ENCODE measurements at regions not wholly inside any gene's neighbourhood (a gene's known extent, or its start where the extent isn't known, plus 50 kb on each side); places are given as distances from the start of the nearest gene placed in this dataset.

- TF ChIP-seq CTCF (IDR thresholded peaks at IDR 0.05; ENCODE audit: poor library complexity) (no peak), EZH2 (IDR thresholded peaks at IDR 0.05; ENCODE audit: borderline replicate concordance) (no peak), EZH2phosphoT487 (IDR thresholded peaks at IDR 0.05; ENCODE audit: low read depth, severe bottlenecking, unreplicated experiment) (no peak)
These were observed 1518.9 kb upstream of the TENM4 start for GRCh38 chr11:80959751-80960150.
